PC-3 (cell line): ENCODE measurements at regions not wholly inside any gene's neighbourhood (a gene's known extent, or its start where the extent isn't known, plus 50 kb on each side); places are given as distances from the start of the nearest gene placed in this dataset.
"Not testable (repeated sequence)": the region's sequence is repeated elsewhere in the genome, so short reads cannot be mapped to it uniquely, and the experiment has no call there.

Experiments used
- ATAC-seq: fragments of 200-7000 bp; cut with Tn5 transposase; 2 replicates; pipeline ENCODE4 v1.9.1; 2020; ENCODE audit warnings: mild to moderate bottlenecking, moderate library complexity
- BruUV-seq: library from RNA; stranded (reverse); fragments of 400-500 nt; replicated peaks from 2 replicates; lab custom pipeline; 2021; lab: Mats Ljungman, UMichigan
- CTCF ChIA-PET: fragments of 300-600 bp; sonication (Branson Sonifier 250); formaldehyde crosslinking; loops from one replicate; lab custom pipeline; 2022; ENCODE audit warnings: antibody characterized with exemption; lab: Charles Lee
- POLR2A ChIA-PET: fragments of 300-600 bp; sonication (Branson Sonifier 250); formaldehyde crosslinking; loops from one replicate; lab custom pipeline; 2022; ENCODE audit warnings: antibody characterized with exemption; ENCODE audit not compliant: unreplicated experiment; lab: Charles Lee
- DNase-seq: peaks from one replicate; pipeline ENCODE4 v3.0.0-alpha.2; 2015
- H2AFZ ChIP-seq: fragments of 300-600 bp; sonication (generic); 2 replicates; pipeline ENCODE4 v1.6.0; 2016; ENCODE audit warnings: antibody characterized with exemption, low read length
- H3F3A ChIP-seq: fragments of 300-600 bp; sonication (generic); one replicate; pipeline ENCODE4 v1.6.0; 2017; ENCODE audit warnings: antibody characterized with exemption, low read length, control low read depth, mild to moderate bottlenecking; ENCODE audit not compliant: unreplicated experiment
- H3K27ac ChIP-seq: fragments of 300-600 bp; sonication (generic); 2 replicates; pipeline ENCODE4 v1.5.1; 2016; ENCODE audit warnings: mild to moderate bottlenecking, low read length
- H3K27me3 ChIP-seq: fragments of 300-600 bp; sonication (generic); 2 replicates; pipeline ENCODE4 v1.6.1; 2016; ENCODE audit warnings: low read length, mixed read lengths
- H3K36me3 ChIP-seq: fragments of 300-600 bp; sonication (generic); 2 replicates; pipeline ENCODE4 v1.6.1; 2016; ENCODE audit warnings: low read depth, mixed run types, low read length, mixed read lengths
- H3K4me1 ChIP-seq: fragments of 300-600 bp; sonication (generic); 2 replicates; pipeline ENCODE4 v1.5.1; 2016; ENCODE audit warnings: low read length; ENCODE audit not compliant: insufficient read depth
- H3K4me2 ChIP-seq: fragments of 300-600 bp; sonication (generic); 2 replicates; pipeline ENCODE4 v1.6.0; 2016; ENCODE audit warnings: low read length
- H3K4me3 ChIP-seq: fragments of 300-600 bp; sonication (generic); 2 replicates; pipeline ENCODE4 v1.5.1; 2016; ENCODE audit warnings: mild to moderate bottlenecking, low read length, mixed read lengths
- H3K79me2 ChIP-seq: fragments of 300-600 bp; sonication (generic); 2 replicates; pipeline ENCODE4 v1.6.1; 2017; ENCODE audit warnings: low read length, mixed read lengths
- H3K9ac ChIP-seq: fragments of 300-600 bp; sonication (generic); 2 replicates; pipeline ENCODE4 v1.6.0; 2016; ENCODE audit warnings: mild to moderate bottlenecking, low read length
- H3K9me2 ChIP-seq: fragments of 300-600 bp; sonication (generic); replicated peaks from 2 replicates; pipeline ENCODE4 v1.6.1; 2016; ENCODE audit warnings: mixed run types, low read length, mixed read lengths
- H3K9me3 ChIP-seq: fragments of 300-600 bp; sonication (generic); 2 replicates; pipeline ENCODE4 v1.6.1; 2016; ENCODE audit warnings: low read length, mixed read lengths
- H4K20me1 ChIP-seq: fragments of 300-600 bp; sonication (generic); 2 replicates; pipeline ENCODE4 v1.6.1; 2016; ENCODE audit warnings: low read length, mixed read lengths
- intact Hi-C: fragments of 100-400 bp; cut with micrococcal nuclease; formaldehyde crosslinking; loops from 2 replicates; pipeline ENCODE4 v1.9.0; 2023

DNA sequence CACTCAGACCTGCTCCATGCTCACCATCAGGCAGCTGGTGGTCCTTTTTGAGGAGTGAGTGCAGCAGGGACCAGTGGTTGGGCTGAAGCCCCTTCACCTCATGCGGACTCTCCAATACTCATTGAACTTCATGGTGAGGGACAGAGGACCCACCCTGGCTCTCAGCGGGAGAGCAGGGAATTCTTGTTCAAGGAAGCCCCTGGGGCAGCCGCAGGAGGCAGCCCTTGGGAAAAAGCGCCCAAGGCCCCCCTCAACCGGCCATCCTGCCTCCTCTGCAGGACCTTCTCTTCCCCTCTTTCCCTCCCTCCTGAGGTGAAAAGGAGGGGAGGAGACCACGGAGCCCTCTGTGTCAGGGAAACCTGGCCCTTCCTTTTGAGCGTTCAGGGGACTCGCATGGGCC lies 4510.9 kb upstream of the OR11H1 start:
- H3K36me3 ChIP-seq, H3K4me2 ChIP-seq, ATAC-seq, H4K20me1 ChIP-seq, BruUV-seq, H3K4me1 ChIP-seq, H3K9me3 ChIP-seq, H3K27me3 ChIP-seq, intact Hi-C loops, H3K9me2 ChIP-seq, H3K9ac ChIP-seq, DNase-seq, POLR2A ChIA-PET, H3K79me2 ChIP-seq, CTCF ChIA-PET, H3K4me3 ChIP-seq, H2AFZ ChIP-seq, H3F3A ChIP-seq, H3K27ac ChIP-seq: not testable (repeated sequence)

DNA sequence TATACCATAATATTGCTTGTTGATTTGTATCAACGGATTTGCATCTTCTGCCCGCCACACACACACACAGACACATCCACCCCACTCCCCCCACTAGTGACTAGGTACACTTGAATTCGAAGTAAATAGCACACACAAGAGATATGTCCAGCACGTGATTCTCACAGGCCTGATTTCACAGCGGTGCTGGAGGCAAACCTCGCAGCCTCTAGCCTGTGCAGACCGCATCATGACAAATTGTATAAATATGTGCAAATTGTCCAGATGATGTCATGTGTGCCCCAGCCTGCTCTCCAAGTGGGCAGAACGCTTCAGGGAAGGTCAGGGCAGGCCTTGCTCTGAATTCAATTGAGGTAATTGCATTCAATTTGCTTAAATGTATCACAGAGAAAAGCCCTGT lies 4507.5 kb upstream of the OR11H1 start:
- ATAC-seq = peak; percentile 84
- POLR2A ChIA-PET, CTCF ChIA-PET: not testable (repeated sequence)

DNA sequence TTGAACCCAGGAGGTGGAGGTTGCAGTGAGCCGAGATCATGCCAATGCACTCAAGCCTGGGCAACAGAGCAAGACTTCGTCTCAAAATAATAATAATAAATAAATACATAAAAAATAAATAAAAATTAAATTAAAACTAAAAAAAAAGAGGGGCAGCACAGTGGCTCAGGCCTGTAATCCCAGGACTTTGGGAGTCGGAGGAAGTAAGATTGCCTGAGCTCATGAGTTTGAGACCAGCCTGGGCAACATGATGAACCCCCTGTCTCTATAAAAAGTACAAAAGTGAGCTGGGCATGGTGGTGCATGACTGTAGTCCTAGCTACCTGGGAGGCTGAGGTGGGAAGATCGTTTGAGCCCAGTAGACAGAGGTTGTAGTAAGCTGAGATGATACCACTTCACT lies 4501.5 kb upstream of the OR11H1 start:
- H3K27me3 ChIP-seq, H3K9me3 ChIP-seq, H3K9ac ChIP-seq, H3K36me3 ChIP-seq, H3K79me2 ChIP-seq, POLR2A ChIA-PET, ATAC-seq, intact Hi-C loops, CTCF ChIA-PET, H3K4me1 ChIP-seq, BruUV-seq, H3F3A ChIP-seq, H3K9me2 ChIP-seq, H3K27ac ChIP-seq, H2AFZ ChIP-seq, DNase-seq, H3K4me3 ChIP-seq, H4K20me1 ChIP-seq, H3K4me2 ChIP-seq: not testable (repeated sequence)

More for the DNA sequence above, 4507.5 kb upstream of the OR11H1 start:
- H3K27me3 ChIP-seq, H3K4me3 ChIP-seq, H3K4me1 ChIP-seq, H3K79me2 ChIP-seq, H4K20me1 ChIP-seq, H3K9me2 ChIP-seq, H3K9ac ChIP-seq, H3K9me3 ChIP-seq, H3K4me2 ChIP-seq, H2AFZ ChIP-seq, DNase-seq, H3F3A ChIP-seq, H3K36me3 ChIP-seq, intact Hi-C loops, H3K27ac ChIP-seq, BruUV-seq: not testable (repeated sequence)

DNA sequence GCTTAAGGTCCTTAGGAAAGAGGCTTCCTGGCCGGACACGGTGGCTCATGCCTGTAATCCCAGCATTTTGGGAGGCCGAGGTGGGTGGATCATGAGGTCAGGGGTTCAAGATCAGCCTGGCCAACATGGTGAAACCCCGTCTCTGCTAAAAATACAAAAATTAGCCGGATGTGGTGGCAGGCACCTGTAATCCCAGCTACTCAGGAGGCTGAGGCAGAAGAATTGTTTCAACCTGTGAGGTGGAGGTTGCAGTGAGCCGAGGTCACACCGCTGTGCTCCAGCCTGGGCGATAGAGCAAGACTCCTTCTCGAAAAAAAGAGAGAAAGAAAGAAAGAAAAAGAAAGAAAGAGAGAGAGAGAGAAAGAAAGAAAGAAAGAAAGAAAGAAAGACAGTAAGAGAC lies 4500.9 kb upstream of the OR11H1 start:
- H3K36me3 ChIP-seq, H3K4me1 ChIP-seq, ATAC-seq, H3K9me3 ChIP-seq, H3K79me2 ChIP-seq, H3F3A ChIP-seq, H3K27ac ChIP-seq, H3K9me2 ChIP-seq, CTCF ChIA-PET, POLR2A ChIA-PET, H3K9ac ChIP-seq, H3K4me2 ChIP-seq, intact Hi-C loops, DNase-seq, H2AFZ ChIP-seq, H3K4me3 ChIP-seq, H4K20me1 ChIP-seq, BruUV-seq, H3K27me3 ChIP-seq: not testable (repeated sequence)

DNA sequence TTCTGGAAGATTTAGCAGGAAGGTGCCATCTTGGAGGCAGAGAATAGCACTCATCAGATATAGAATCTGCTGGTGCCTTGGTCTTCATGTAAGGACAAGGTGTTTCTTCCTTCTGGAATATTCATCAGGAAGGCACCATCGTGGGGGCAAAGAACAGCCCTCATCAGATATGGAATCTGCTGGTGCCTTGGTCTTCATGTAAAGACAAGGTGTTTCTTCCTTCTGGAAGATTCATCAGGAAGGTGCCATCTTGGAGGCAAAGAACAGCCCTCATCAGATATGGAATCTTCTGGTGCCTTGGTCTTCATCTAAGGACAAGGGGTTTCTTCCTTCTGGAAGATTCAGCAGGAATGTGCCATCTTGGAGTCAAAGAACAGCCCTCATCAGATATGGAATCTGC lies 4500.5 kb upstream of the OR11H1 start:
- H3K9ac ChIP-seq, H3K27me3 ChIP-seq, ATAC-seq, H3F3A ChIP-seq, H2AFZ ChIP-seq, H3K4me3 ChIP-seq, POLR2A ChIA-PET, DNase-seq, H3K36me3 ChIP-seq, H3K4me2 ChIP-seq, intact Hi-C loops, BruUV-seq, H4K20me1 ChIP-seq, H3K79me2 ChIP-seq, H3K27ac ChIP-seq, CTCF ChIA-PET, H3K9me2 ChIP-seq, H3K9me3 ChIP-seq, H3K4me1 ChIP-seq: not testable (repeated sequence)

DNA sequence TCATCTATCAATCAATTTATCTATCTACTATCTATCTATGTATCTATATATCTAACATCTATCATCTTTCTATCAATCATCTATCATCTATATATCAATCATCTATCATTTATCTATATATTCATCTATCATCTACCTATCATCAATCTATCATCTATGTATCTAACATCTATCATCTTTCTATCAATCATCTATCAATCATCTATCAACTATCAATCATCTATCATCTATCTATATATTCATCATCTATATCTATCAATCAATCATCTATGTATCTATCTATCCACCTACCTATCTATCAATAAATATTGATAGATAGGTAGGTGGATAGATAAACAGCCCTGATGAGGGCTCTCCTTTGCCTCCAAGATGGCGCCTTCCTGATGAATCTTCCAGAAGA lies 4499.8 kb upstream of the OR11H1 start:
- H3K27ac ChIP-seq, H3K79me2 ChIP-seq, H4K20me1 ChIP-seq, BruUV-seq, POLR2A ChIA-PET, CTCF ChIA-PET, H3K4me3 ChIP-seq, H3K27me3 ChIP-seq, H3K4me1 ChIP-seq, H3K9me2 ChIP-seq, DNase-seq, H3K4me2 ChIP-seq, H3F3A ChIP-seq, ATAC-seq, H2AFZ ChIP-seq, H3K9ac ChIP-seq, H3K36me3 ChIP-seq, intact Hi-C loops, H3K9me3 ChIP-seq: not testable (repeated sequence)

DNA sequence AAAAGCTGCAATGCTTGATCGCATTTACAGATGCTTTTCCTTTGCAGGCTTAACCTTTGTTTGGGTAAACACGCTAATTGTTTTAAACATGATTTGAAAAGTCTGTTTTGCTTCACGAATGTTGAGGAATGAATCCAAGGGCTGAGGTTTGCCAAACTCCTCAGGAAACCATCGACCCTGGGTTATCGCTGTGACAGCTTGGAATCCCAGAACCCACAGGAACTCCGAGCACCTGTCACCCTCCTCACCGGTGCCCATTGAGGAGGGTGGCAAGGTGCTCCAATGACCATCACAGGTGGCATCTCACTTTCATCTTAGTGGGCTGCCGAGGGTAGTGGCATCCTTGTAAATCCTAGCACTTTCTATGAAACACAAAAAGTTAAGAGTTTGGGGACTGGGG lies 4498.5 kb upstream of the OR11H1 start:
- peaks cover 10% of the 10 kb centered on the region for H3K9me3 ChIP-seq
- POLR2A ChIA-PET, BruUV-seq, H3F3A ChIP-seq, H3K9me2 ChIP-seq, H3K27me3 ChIP-seq, ATAC-seq, DNase-seq, CTCF ChIA-PET, H3K4me3 ChIP-seq, H3K9ac ChIP-seq, H3K27ac ChIP-seq, H3K4me1 ChIP-seq, intact Hi-C loops, H2AFZ ChIP-seq, H4K20me1 ChIP-seq, H3K4me2 ChIP-seq, H3K79me2 ChIP-seq, H3K36me3 ChIP-seq: not testable (repeated sequence)
